Fibroblast of villous mesenchyme (primary cell): ENCODE measurements at regions not wholly inside any gene's neighbourhood (a gene's known extent, or its start where the extent isn't known, plus 50 kb on each side); places are given as distances from the start of the nearest gene placed in this dataset.

Source experiments
- DNase-seq: peaks from one replicate; pipeline ENCODE4 v3.0.0-alpha.2; 2010; ENCODE audit warnings: low read depth
- H3K4me3 ChIP-seq: 2 replicates; pipeline ENCODE4 v1.5.1; 2011; ENCODE audit warnings: low read depth, mild to moderate bottlenecking, low read length
- CTCF ChIP-seq: IDR thresholded peaks from 2 replicates; pipeline ENCODE4 v1.5.1; 2012; ENCODE audit warnings: low read depth, mild to moderate bottlenecking, low read length; ENCODE audit not compliant: insufficient read depth

- no peak overlapping the region for H3K4me3 ChIP-seq
- DNase-seq: no peak
- no peak for TF ChIP-seq CTCF
Observed at GRCh38 chr5:175220549-175220948, 223.4 kb downstream of the DRD1 start.

- H3K4me3 ChIP-seq: no peak overlapping the region
- no peak for TF ChIP-seq CTCF
- DNase-seq: no peak
Observed at GRCh38 chr5:175219366-175219765, 224.6 kb downstream of the DRD1 start.

- TF ChIP-seq CTCF: no peak
- no peak overlapping the region for H3K4me3 ChIP-seq
- DNase-seq: no peak
Observed at GRCh38 chr5:175216991-175217390, 227.0 kb downstream of the DRD1 start.

GRCh38 chr5:175215906-175216305 lies 228.1 kb downstream of the DRD1 start:
- no peak for TF ChIP-seq CTCF
- DNase-seq: no peak
- no peak overlapping the region for H3K4me3 ChIP-seq

DNA sequence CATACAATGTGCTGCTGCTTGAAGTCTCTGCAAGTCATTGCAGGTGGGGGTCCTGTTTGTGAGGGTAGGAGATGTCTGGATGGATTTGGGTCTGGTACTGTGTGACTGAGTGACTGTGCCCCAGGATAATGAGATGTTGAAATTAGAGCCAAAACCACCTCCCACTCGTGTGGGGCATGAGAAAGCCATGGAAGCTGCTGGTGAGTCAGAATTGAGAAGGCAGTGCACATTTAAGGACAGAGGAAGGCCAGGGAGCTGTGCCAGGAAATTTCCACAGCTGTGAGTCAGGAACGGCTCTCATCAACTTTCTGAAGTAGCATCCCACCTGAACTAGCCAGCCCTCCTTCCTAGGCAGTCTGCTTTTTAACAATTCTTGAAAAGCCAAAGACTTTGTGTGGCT lies 229.8 kb downstream of the DRD1 start:
- DNase-seq: peak; percentile 36
- no peak for TF ChIP-seq CTCF
- H3K4me3 ChIP-seq: no peak overlapping the region

GRCh38 chr5:175211956-175212756 lies 231.8 kb downstream of the DRD1 start:
- no peak for TF ChIP-seq CTCF
- DNase-seq: no peak
- no peak overlapping the region for H3K4me3 ChIP-seq
